OCI-LY3 (cell line): ENCODE measurements at regions not wholly inside any gene's neighbourhood (a gene's known extent, or its start where the extent isn't known, plus 50 kb on each side); places are given as distances from the start of the nearest gene placed in this dataset.
"Not testable (repeated sequence)": the region's sequence is repeated elsewhere in the genome, so short reads cannot be mapped to it uniquely, and the experiment has no call there.

Source experiments
- H2AFZ ChIP-seq: fragments of 200-600, 300-600 bp; shearing (Covaris generic); 2 replicates; pipeline ENCODE4 v1.6.0; 2014; ENCODE audit warnings: antibody characterized with exemption, low read depth, low read length
- H3K27ac ChIP-seq: fragments of 200-600, 300-600 bp; sonication (generic); 2 replicates; pipeline ENCODE4 v1.5.1; 2014; ENCODE audit warnings: mild to moderate bottlenecking, low read length, moderate library complexity, mixed read lengths
- H3K27me3 ChIP-seq: fragments of 200-600, 300-600 bp; sonication (generic); 2 replicates; pipeline ENCODE4 v1.6.1; 2014; ENCODE audit warnings: low read depth, low read length, mixed read lengths
- H3K36me3 ChIP-seq: fragments of 200-600, 300-600 bp; sonication (generic); replicated peaks from 2 replicates; pipeline ENCODE3; 2014; ENCODE audit warnings: low read depth, low read length, mixed read lengths
- H3K4me1 ChIP-seq: fragments of 300-600, 200-600 bp; sonication (generic); 2 replicates; pipeline ENCODE4 v1.6.1; 2014; ENCODE audit warnings: low read length, mixed read lengths
- H3K4me2 ChIP-seq: fragments of 200-600, 300-600 bp; sonication (generic); 2 replicates; pipeline ENCODE4 v1.6.1; 2014; ENCODE audit warnings: low read length, mixed read lengths
- H3K4me3 ChIP-seq: fragments of 300-600, 200-600 bp; sonication (generic); 2 replicates; pipeline ENCODE4 v1.5.1; 2014; ENCODE audit warnings: antibody characterized with exemption, mild to moderate bottlenecking, low read length, moderate library complexity
- H3K79me2 ChIP-seq: fragments of 300-600, 200-600 bp; shearing (Covaris generic); 2 replicates; pipeline ENCODE4 v1.6.1; 2014; ENCODE audit warnings: mild to moderate bottlenecking, low read length, mixed read lengths
- H3K9ac ChIP-seq: fragments of 300-600, 200-600 bp; shearing (Covaris generic); 2 replicates; pipeline ENCODE4 v1.6.0; 2014; ENCODE audit warnings: mild to moderate bottlenecking, low read length, moderate library complexity
- H3K9me3 ChIP-seq: fragments of 200-600, 300-600 bp; shearing (Covaris generic); 2 replicates; pipeline ENCODE4 v1.6.1; 2014; ENCODE audit warnings: low read length, mixed read lengths; ENCODE audit not compliant: insufficient read depth
- H4K20me1 ChIP-seq: fragments of 200-600, 300-600 bp; sonication (generic); 2 replicates; pipeline ENCODE4 v1.6.1; 2016; ENCODE audit warnings: low read length, mixed read lengths; ENCODE audit not compliant: insufficient read depth
- EZH2phosphoT487 ChIP-seq: fragments of 200-600 bp; shearing (Covaris generic); IDR thresholded peaks from 2 replicates; pipeline ENCODE4 v1.6.1; 2018; ENCODE audit warnings: antibody characterized with exemption, mixed run types, low read depth
- TF ChIP-seq, protein P1 (sequence below): fragments of 200-600, 300-600 bp; sonication (generic); IDR thresholded peaks from 2 replicates; pipeline ENCODE4 v1.5.1; 2014; ENCODE audit warnings: antibody characterized with exemption, low read length, low read depth

- no peaks in the 10 kb centered on the region; the same call in 1 of the 2 replicates for H3K27me3 ChIP-seq
- no peaks in the 10 kb centered on the region for H3K36me3 ChIP-seq
- no peak overlapping the region for H3K4me3 ChIP-seq
- H3K79me2 ChIP-seq: no peaks in the 10 kb centered on the region
- no peak overlapping the region for H3K27ac ChIP-seq
- no peak overlapping the region for H3K9ac ChIP-seq
- H3K9me3 ChIP-seq: no peaks in the 10 kb centered on the region
- H4K20me1 ChIP-seq: no peaks in the 10 kb centered on the region
- TF ChIP-seq, protein P1, sequence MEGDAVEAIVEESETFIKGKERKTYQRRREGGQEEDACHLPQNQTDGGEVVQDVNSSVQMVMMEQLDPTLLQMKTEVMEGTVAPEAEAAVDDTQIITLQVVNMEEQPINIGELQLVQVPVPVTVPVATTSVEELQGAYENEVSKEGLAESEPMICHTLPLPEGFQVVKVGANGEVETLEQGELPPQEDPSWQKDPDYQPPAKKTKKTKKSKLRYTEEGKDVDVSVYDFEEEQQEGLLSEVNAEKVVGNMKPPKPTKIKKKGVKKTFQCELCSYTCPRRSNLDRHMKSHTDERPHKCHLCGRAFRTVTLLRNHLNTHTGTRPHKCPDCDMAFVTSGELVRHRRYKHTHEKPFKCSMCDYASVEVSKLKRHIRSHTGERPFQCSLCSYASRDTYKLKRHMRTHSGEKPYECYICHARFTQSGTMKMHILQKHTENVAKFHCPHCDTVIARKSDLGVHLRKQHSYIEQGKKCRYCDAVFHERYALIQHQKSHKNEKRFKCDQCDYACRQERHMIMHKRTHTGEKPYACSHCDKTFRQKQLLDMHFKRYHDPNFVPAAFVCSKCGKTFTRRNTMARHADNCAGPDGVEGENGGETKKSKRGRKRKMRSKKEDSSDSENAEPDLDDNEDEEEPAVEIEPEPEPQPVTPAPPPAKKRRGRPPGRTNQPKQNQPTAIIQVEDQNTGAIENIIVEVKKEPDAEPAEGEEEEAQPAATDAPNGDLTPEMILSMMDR: no peak
- TF ChIP-seq EZH2phosphoT487: no peak
- H2AFZ ChIP-seq: no peak overlapping the region
- H3K4me1 ChIP-seq: no peaks in the 10 kb centered on the region
- H3K4me2 ChIP-seq: no peak overlapping the region
Observed at GRCh38 chr1:38651669-38652068, 207.9 kb downstream of the RRAGC start.

DNA sequence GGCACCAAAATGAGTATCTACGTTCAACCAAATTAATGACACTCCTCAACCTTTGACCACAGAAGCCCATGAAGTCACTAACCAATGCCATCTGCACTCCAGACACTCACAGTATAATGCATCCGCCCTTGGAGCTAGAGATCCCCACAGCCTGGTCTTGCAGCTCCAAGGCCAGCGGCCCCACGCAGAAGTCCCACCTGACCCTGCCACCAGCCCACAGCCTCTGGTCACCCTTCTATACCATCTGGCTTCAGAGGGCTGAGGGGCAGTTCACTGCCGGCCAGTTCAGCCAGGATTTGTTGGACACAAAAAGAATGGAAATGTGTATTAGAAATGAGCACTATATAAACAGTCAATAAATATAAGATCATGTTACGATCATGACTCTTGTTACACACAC is 211.2 kb downstream of the RRAGC start:
- no peaks in the 10 kb centered on the region for H3K27me3 ChIP-seq
- no peak overlapping the region for H3K4me3 ChIP-seq
- TF ChIP-seq, protein P1: no peak
- TF ChIP-seq EZH2phosphoT487: no peak
- H3K27ac ChIP-seq: no peak overlapping the region
- H4K20me1 ChIP-seq: no peaks in the 10 kb centered on the region
- no peaks in the 10 kb centered on the region for H3K36me3 ChIP-seq
- H3K4me2 ChIP-seq: no peak overlapping the region
- H3K4me1 ChIP-seq: no peaks in the 10 kb centered on the region
- no peak overlapping the region for H3K9ac ChIP-seq
- no peaks in the 10 kb centered on the region for H3K9me3 ChIP-seq
- H2AFZ ChIP-seq: no peak overlapping the region
- no peaks in the 10 kb centered on the region for H3K79me2 ChIP-seq

GRCh38 chr1:38647341-38647740 is 212.2 kb downstream of the RRAGC start:
- H3K9ac ChIP-seq, H3K4me1 ChIP-seq, H3K9me3 ChIP-seq, H3K79me2 ChIP-seq, H3K36me3 ChIP-seq, H3K4me3 ChIP-seq, H2AFZ ChIP-seq, H3K27ac ChIP-seq, H3K27me3 ChIP-seq, H4K20me1 ChIP-seq, H3K4me2 ChIP-seq: not testable (repeated sequence)

- Histone ChIP-seq H3K79me2 (no peaks in the 10 kb centered on the region), H3K27me3 (no peaks in the 10 kb centered on the region), H3K9me3 (no peaks in the 10 kb centered on the region), H3K4me1 (no peaks in the 10 kb centered on the region), H4K20me1 (no peaks in the 10 kb centered on the region), H3K4me2 (no peak overlapping the region), H3K4me3 (no peak overlapping the region), H3K9ac (no peak overlapping the region), H2AFZ (no peak overlapping the region), H3K27ac (no peak overlapping the region), H3K36me3 (no peaks in the 10 kb centered on the region)
- TF ChIP-seq, protein P1: no peak
- TF ChIP-seq EZH2phosphoT487: no peak
Observed at GRCh38 chr1:38644092-38644491, 215.5 kb downstream of the RRAGC start.

- Histone ChIP-seq H3K4me3 (no peak overlapping the region), H3K9me3 (no peaks in the 10 kb centered on the region), H3K4me1 (no peaks in the 10 kb centered on the region), H3K27me3 (no peaks in the 10 kb centered on the region), H3K9ac (no peak overlapping the region), H2AFZ (no peak overlapping the region), H3K4me2 (no peak overlapping the region), H3K79me2 (no peaks in the 10 kb centered on the region), H3K36me3 (no peaks in the 10 kb centered on the region), H3K27ac (no peak overlapping the region), H4K20me1 (no peaks in the 10 kb centered on the region)
- no peak for TF ChIP-seq EZH2phosphoT487
- TF ChIP-seq, protein P1: no peak
Observed at GRCh38 chr1:38641661-38642060, 217.9 kb downstream of the RRAGC start.
